ENCODE measurements at regions not wholly inside any gene's neighbourhood (a gene's known extent, or its start where the extent isn't known, plus 50 kb on each side); places are given as distances from the start of the nearest gene placed in this dataset.

GRCh38 chr9:23573800-23574199, 252.2 kb downstream of the ELAVL2 start:
- ATAC-seq (ENCODE audit: poor library complexity): no peak
- no peak for DNase-seq
- intact Hi-C loops (cut with DNase I): no loop called here

- intact Hi-C loops (cut with DNase I): no loop called here
- ATAC-seq (ENCODE audit: poor library complexity): no peak
- DNase-seq: no peak
These were observed 248.4 kb downstream of the ELAVL2 start for GRCh38 chr9:23577611-23578010.

GRCh38 chr9:23581931-23582330, 244.1 kb downstream of the ELAVL2 start:
- DNase-seq (no peak), ATAC-seq (ENCODE audit: poor library complexity) (no peak)
- intact Hi-C loops (cut with DNase I): no loop called here

- intact Hi-C loops (cut with DNase I): no loop called here
- ATAC-seq (ENCODE audit: poor library complexity) (no peak), DNase-seq (no peak)
These were observed 243.2 kb downstream of the ELAVL2 start for GRCh38 chr9:23582836-23583235.

- ATAC-seq (ENCODE audit: poor library complexity) (peak; percentile 44), DNase-seq (no peak)
- intact Hi-C loops (cut with DNase I): no loop called here
These were observed 239.1 kb downstream of the ELAVL2 start for GRCh38 chr9:23586906-23587305.

GRCh38 chr9:23587433-23587832, 238.6 kb downstream of the ELAVL2 start:
- intact Hi-C loops (cut with DNase I): no loop called here
- DNase-seq: peak; percentile 86
- peak; percentile 96 for ATAC-seq (ENCODE audit: poor library complexity)

GRCh38 chr9:23587903-23588302, 238.1 kb downstream of the ELAVL2 start:
- no peak for DNase-seq
- ATAC-seq (ENCODE audit: poor library complexity): peak; percentile 11

GRCh38 chr9:23590276-23591000, 235.6 kb downstream of the ELAVL2 start:
- intact Hi-C loops (cut with DNase I): no loop called here
- DNase-seq (no peak), ATAC-seq (ENCODE audit: poor library complexity) (peak; percentile 55)

More at GRCh38 chr9:23587903-23588302, 238.1 kb downstream of the ELAVL2 start:
- intact Hi-C loops (cut with DNase I): no loop called here

GRCh38 chr9:23594421-23594820, 231.6 kb downstream of the ELAVL2 start:
- ATAC-seq (ENCODE audit: poor library complexity): no peak
- intact Hi-C loops (cut with DNase I): no loop called here
- DNase-seq: no peak

GRCh38 chr9:23596913-23597634, 229.0 kb downstream of the ELAVL2 start:
- DNase-seq: no peak
- intact Hi-C loops (cut with DNase I): no loop called here

GRCh38 chr9:23598994-23599393, 227.0 kb downstream of the ELAVL2 start:
- ATAC-seq (ENCODE audit: poor library complexity) (no peak), DNase-seq (no peak)
- intact Hi-C loops (cut with DNase I): no loop called here

More at GRCh38 chr9:23596913-23597634, 229.0 kb downstream of the ELAVL2 start:
- ATAC-seq (ENCODE audit: poor library complexity): no peak

- ATAC-seq (ENCODE audit: poor library complexity) (no peak), DNase-seq (no peak)
- intact Hi-C loops (cut with DNase I): no loop called here
These were observed 222.7 kb downstream of the ELAVL2 start for GRCh38 chr9:23603311-23603710.

- ATAC-seq (ENCODE audit: poor library complexity): no peak
- intact Hi-C loops (cut with DNase I): no loop called here
- DNase-seq: no peak
These were observed 219.9 kb downstream of the ELAVL2 start for GRCh38 chr9:23606107-23606506.

GRCh38 chr9:23608456-23608855, 217.6 kb downstream of the ELAVL2 start:
- DNase-seq: no peak
- no peak for ATAC-seq (ENCODE audit: poor library complexity)
- intact Hi-C loops (cut with DNase I): no loop called here

GRCh38 chr9:23611869-23612268, 214.2 kb downstream of the ELAVL2 start:
- DNase-seq (no peak), ATAC-seq (ENCODE audit: poor library complexity) (no peak)
- intact Hi-C loops (cut with DNase I): no loop called here

GRCh38 chr9:23615569-23615968, 210.5 kb downstream of the ELAVL2 start:
- DNase-seq (no peak), ATAC-seq (ENCODE audit: poor library complexity) (no peak)
- intact Hi-C loops (cut with DNase I): no loop called here

- intact Hi-C loops (cut with DNase I): no loop called here
- DNase-seq: no peak
- ATAC-seq (ENCODE audit: poor library complexity): no peak
These were observed 204.9 kb downstream of the ELAVL2 start for GRCh38 chr9:23621188-23621587.

- no peak for ATAC-seq (ENCODE audit: poor library complexity)
- intact Hi-C loops (cut with DNase I): no loop called here
- DNase-seq: no peak
These were observed 204.1 kb downstream of the ELAVL2 start for GRCh38 chr9:23621924-23622323.

- no peak for ATAC-seq (ENCODE audit: poor library complexity)
- intact Hi-C loops (cut with DNase I): no loop called here
These were observed 203.6 kb downstream of the ELAVL2 start for GRCh38 chr9:23622396-23622795.

GRCh38 chr9:23630488-23630887, 195.6 kb downstream of the ELAVL2 start:
- DNase-seq: no peak
- ATAC-seq (ENCODE audit: poor library complexity): no peak
- intact Hi-C loops (cut with DNase I): no loop called here

More at GRCh38 chr9:23622396-23622795, 203.6 kb downstream of the ELAVL2 start:
- no peak for DNase-seq
